Astrocyte of the spinal cord (primary cell): ENCODE measurements at regions not wholly inside any gene's neighbourhood (a gene's known extent, or its start where the extent isn't known, plus 50 kb on each side); places are given as distances from the start of the nearest gene placed in this dataset.
A peak's percentile ranks its signal among the peaks of the same experiment; 100 is the strongest.

Experiments
- DNase-seq: peaks from one replicate; pipeline ENCODE4 v3.0.0; 2011; ENCODE audit warnings: low read depth, low spot score
- H3K4me3 ChIP-seq: 2 replicates; pipeline ENCODE4 v1.5.1; 2011; ENCODE audit warnings: low read depth, mild to moderate bottlenecking, low read length, moderate library complexity
- CTCF ChIP-seq: IDR thresholded peaks from 2 replicates; pipeline ENCODE4 v1.5.1; 2012; ENCODE audit warnings: low read depth, mild to moderate bottlenecking, low read length, inconsistent platforms
- in situ Hi-C: cut with HindIII; loops from 2 replicates; pipeline ENCODE4 v1.10.0; 2017; ENCODE audit warnings: low sequenced_read_pairs

GRCh38 chr4:96356591-96357370 lies 516.9 kb downstream of the PDHA2 start:
- in situ Hi-C loops, result no loop called here
- no peak overlapping the region for H3K4me3 ChIP-seq
- DNase-seq, result peak; percentile 70
- no peak for TF ChIP-seq CTCF

- in situ Hi-C loops, result no loop called here
- no peak for TF ChIP-seq CTCF
- no peak for DNase-seq
- H3K4me3 ChIP-seq, result no peak overlapping the region
These were observed 526.7 kb downstream of the PDHA2 start for GRCh38 chr4:96366632-96367031.

- in situ Hi-C loops, result no loop called here
- DNase-seq, result no peak
- TF ChIP-seq CTCF, result no peak
These were observed 535.5 kb downstream of the PDHA2 start for GRCh38 chr4:96375367-96375766.

GRCh38 chr4:96379524-96379923 lies 539.6 kb downstream of the PDHA2 start:
- no peak for DNase-seq
- in situ Hi-C loops, result no loop called here
- no peak for TF ChIP-seq CTCF

More at GRCh38 chr4:96375367-96375766, 535.5 kb downstream of the PDHA2 start:
- no peak overlapping the region for H3K4me3 ChIP-seq

GRCh38 chr4:96380106-96380505 lies 540.2 kb downstream of the PDHA2 start:
- TF ChIP-seq CTCF, result no peak
- DNase-seq, result no peak
- in situ Hi-C loops, result no loop called here
- no peak overlapping the region for H3K4me3 ChIP-seq

More at GRCh38 chr4:96379524-96379923, 539.6 kb downstream of the PDHA2 start:
- no peak overlapping the region for H3K4me3 ChIP-seq

GRCh38 chr4:96383349-96383748 lies 543.5 kb downstream of the PDHA2 start:
- no peak for TF ChIP-seq CTCF
- H3K4me3 ChIP-seq, result no peak overlapping the region
- no peak for DNase-seq
- in situ Hi-C loops, result no loop called here

GRCh38 chr4:96389770-96390169 lies 549.9 kb downstream of the PDHA2 start:
- no peak for DNase-seq
- in situ Hi-C loops, result no loop called here
- H3K4me3 ChIP-seq, result no peak overlapping the region
- no peak for TF ChIP-seq CTCF
